CD4-positive, CD25-positive, alpha-beta regulatory T cell (primary cell): ENCODE measurements at regions not wholly inside any gene's neighbourhood (a gene's known extent, or its start where the extent isn't known, plus 50 kb on each side); places are given as distances from the start of the nearest gene placed in this dataset.
"Not testable (repeated sequence)": the region's sequence is repeated elsewhere in the genome, so short reads cannot be mapped to it uniquely, and the experiment has no call there.

ENCODE experiments used
- ATAC-seq, 2 donors: fragments of 150-1000 bp; cut with Tn5 transposase; one replicate each; pipeline ENCODE4 v1.10.0; 2021; ENCODE audit warnings: low read depth in 2 of 2, moderate number of reproducible peaks in 2 of 2, moderate library complexity in 1 of 2
- DNase-seq, 3 donors: peaks; one replicate each; pipeline versions ENCODE4 v3.0.0 to v3.0.0-alpha.2; 2012 to 2022; ENCODE audit warnings: mixed read lengths in 1 of 3
- H3K27ac ChIP-seq: one replicate; pipeline ENCODE4 v1.7.0; 2013; ENCODE audit warnings: mild to moderate bottlenecking, low read length; ENCODE audit not compliant: insufficient read depth, poor library complexity, severe bottlenecking
- H3K27me3 ChIP-seq: one replicate; pipeline ENCODE4 v1.7.0; 2013; ENCODE audit warnings: low read length; ENCODE audit not compliant: control insufficient read depth, insufficient read depth
- H3K36me3 ChIP-seq: one replicate; pipeline ENCODE4 v1.7.0; 2013; ENCODE audit warnings: mild to moderate bottlenecking, low read length, moderate library complexity; ENCODE audit not compliant: control insufficient read depth, insufficient read depth
- H3K4me1 ChIP-seq: 2 replicates; pipeline ENCODE4 v1.7.0; 2013; ENCODE audit warnings: mild to moderate bottlenecking, low read length; ENCODE audit not compliant: insufficient read depth, control insufficient read depth, poor library complexity, severe bottlenecking
- H3K4me3 ChIP-seq: one replicate; pipeline ENCODE4 v1.7.0; 2013; ENCODE audit warnings: low read depth, mild to moderate bottlenecking, low read length, moderate library complexity
- H3K9me3 ChIP-seq, 2 experiments: 1 replicate in 1 of 2; 2 replicates in 1 of 2; pipeline ENCODE4 v1.7.0; 2013; ENCODE audit warnings: low read length in 2 of 2, mild to moderate bottlenecking in 1 of 2, moderate library complexity in 1 of 2; ENCODE audit not compliant: control insufficient read depth in 2 of 2
- H3K27ac Mint-ChIP-seq, 3 donors: one replicate each; pipeline ENCODE4 v1.8.0; 2020 to 2022; ENCODE audit warnings: mild to moderate bottlenecking in 3 of 3, mixed read lengths in 3 of 3, moderate library complexity in 2 of 3
- H3K27me3 Mint-ChIP-seq: one replicate; pipeline ENCODE4 v1.8.0; 2022; ENCODE audit warnings: mild to moderate bottlenecking, mixed read lengths
- H3K36me3 Mint-ChIP-seq: one replicate; pipeline ENCODE4 v1.8.0; 2020; ENCODE audit warnings: mixed read lengths
- H3K4me1 Mint-ChIP-seq, 4 donors: one replicate each; pipeline ENCODE4 v1.8.0; 2020 to 2022; ENCODE audit warnings: mixed read lengths in 4 of 4, mild to moderate bottlenecking in 1 of 4
- H3K4me3 Mint-ChIP-seq, 4 donors: one replicate each; pipeline ENCODE4 v1.8.0; 2020 to 2022; ENCODE audit warnings: mild to moderate bottlenecking in 4 of 4, mixed read lengths in 4 of 4, moderate library complexity in 3 of 4
- H3K9me3 Mint-ChIP-seq, 7 donors: one replicate each; pipeline ENCODE4 v1.8.0; 2020 to 2022; ENCODE audit warnings: mixed read lengths in 7 of 7, mild to moderate bottlenecking in 3 of 7, moderate library complexity in 2 of 7

- peaks cover 0 to 4% of the 10 kb centered on the region in 2 experiments for H3K9me3 ChIP-seq
- no peaks in the 10 kb centered on the region for H3K4me1 ChIP-seq
- Mint-ChIP-seq H3K27me3 (no peaks in the 10 kb centered on the region), H3K4me3 (no peak overlapping the region), H3K27ac (no peak overlapping the region), H3K9me3 (peaks cover 0 to 16% (median 1%) of the 10 kb centered on the region in 7 donors), H3K4me1 (no peaks in the 10 kb centered on the region), H3K36me3 (no peaks in the 10 kb centered on the region)
- no peak overlapping the region for H3K27ac ChIP-seq
- ATAC-seq = no peak
- no peaks in the 10 kb centered on the region for H3K27me3 ChIP-seq
- no peaks in the 10 kb centered on the region for H3K36me3 ChIP-seq
- no peak for DNase-seq
- H3K4me3 ChIP-seq = no peak overlapping the region
Observed at GRCh38 chr3:173217127-173217526, 76.1 kb upstream of the SPATA16 start.

GRCh38 chr3:173216063-173216462 lies 75.0 kb upstream of the SPATA16 start:
- Histone ChIP-seq H3K9me3 (no peaks in the 10 kb centered on the region), H3K27ac (no peak overlapping the region), H3K4me1 (no peaks in the 10 kb centered on the region), H3K36me3 (no peaks in the 10 kb centered on the region), H3K27me3 (no peaks in the 10 kb centered on the region), H3K4me3 (no peak overlapping the region)
- ATAC-seq (no peak), DNase-seq (no peak)
- peaks cover 0 to 16% (median 1%) of the 10 kb centered on the region in 7 donors for H3K9me3 Mint-ChIP-seq
- no peaks in the 10 kb centered on the region for H3K36me3 Mint-ChIP-seq
- no peak overlapping the region for H3K4me3 Mint-ChIP-seq
- no peaks in the 10 kb centered on the region for H3K27me3 Mint-ChIP-seq
- no peaks in the 10 kb centered on the region for H3K4me1 Mint-ChIP-seq
- no peak overlapping the region for H3K27ac Mint-ChIP-seq

- Histone ChIP-seq H3K9me3 (no peaks in the 10 kb centered on the region), H3K27me3 (no peaks in the 10 kb centered on the region), H3K27ac (no peak overlapping the region), H3K36me3 (no peaks in the 10 kb centered on the region), H3K4me1 (no peaks in the 10 kb centered on the region), H3K4me3 (no peak overlapping the region)
- DNase-seq (no peak), ATAC-seq (no peak)
- H3K36me3 Mint-ChIP-seq = no peaks in the 10 kb centered on the region
- no peak overlapping the region for H3K27ac Mint-ChIP-seq
- H3K4me3 Mint-ChIP-seq = no peak overlapping the region
- H3K27me3 Mint-ChIP-seq = no peaks in the 10 kb centered on the region
- no peaks in the 10 kb centered on the region for H3K4me1 Mint-ChIP-seq
- peaks cover 0 to 10% (median 1%) of the 10 kb centered on the region in 7 donors for H3K9me3 Mint-ChIP-seq
Observed at GRCh38 chr3:173214576-173214975, 73.5 kb upstream of the SPATA16 start.

GRCh38 chr3:173199568-173199967 lies 58.5 kb upstream of the SPATA16 start:
- Histone ChIP-seq H3K27ac (no peak overlapping the region), H3K36me3 (no peaks in the 10 kb centered on the region), H3K27me3 (no peaks in the 10 kb centered on the region), H3K4me1 (no peaks in the 10 kb centered on the region), H3K9me3 (no peaks in the 10 kb centered on the region), H3K4me3 (no peak overlapping the region)
- DNase-seq (no peak), ATAC-seq (no peak)
- Mint-ChIP-seq H3K36me3 (no peaks in the 10 kb centered on the region), H3K4me1 (no peaks in the 10 kb centered on the region), H3K9me3 (peaks cover 0 to 27% (median 6%) of the 10 kb centered on the region in 7 donors), H3K4me3 (no peak overlapping the region), H3K27ac (no peak overlapping the region), H3K27me3 (no peaks in the 10 kb centered on the region)

GRCh38 chr3:173194868-173195267 lies 53.8 kb upstream of the SPATA16 start:
- H3K4me3 Mint-ChIP-seq, ATAC-seq, H3K4me1 Mint-ChIP-seq, H3K9me3 ChIP-seq, H3K36me3 ChIP-seq, H3K27ac ChIP-seq, H3K4me3 ChIP-seq, H3K4me1 ChIP-seq, DNase-seq, H3K27ac Mint-ChIP-seq, H3K36me3 Mint-ChIP-seq, H3K27me3 ChIP-seq, H3K27me3 Mint-ChIP-seq: not testable (repeated sequence)
- peaks cover 0 to 24% (median 9%) of the 10 kb centered on the region in 7 donors for H3K9me3 Mint-ChIP-seq

- no peak overlapping the region for H3K27ac Mint-ChIP-seq
- no peak overlapping the region for H3K4me3 Mint-ChIP-seq
- ATAC-seq (no peak), DNase-seq (no peak)
- Histone ChIP-seq H3K9me3 (no peaks in the 10 kb centered on the region), H3K27me3 (no peaks in the 10 kb centered on the region), H3K27ac (no peak overlapping the region), H3K36me3 (no peaks in the 10 kb centered on the region), H3K4me1 (no peaks in the 10 kb centered on the region), H3K4me3 (no peak overlapping the region)
- no peaks in the 10 kb centered on the region for H3K27me3 Mint-ChIP-seq
- H3K9me3 Mint-ChIP-seq = peaks cover 0 to 20% (median 6%) of the 10 kb centered on the region in 7 donors
- H3K36me3 Mint-ChIP-seq = no peaks in the 10 kb centered on the region
- H3K4me1 Mint-ChIP-seq = no peaks in the 10 kb centered on the region
Observed at GRCh38 chr3:173191611-173192010, 50.6 kb upstream of the SPATA16 start.
